ENCODE measurements at regions not wholly inside any gene's neighbourhood (a gene's known extent, or its start where the extent isn't known, plus 50 kb on each side); places are given as distances from the start of the nearest gene placed in this dataset.

- no peak for DNase-seq (ENCODE audit: low read depth)
- H3K4me3 ChIP-seq (ENCODE audit: low read depth, low read length): no peak overlapping the region
- TF ChIP-seq CTCF (IDR thresholded peaks at IDR 0.05; ENCODE audit: low read depth, low read length, missing control alignments): no peak
These were observed 159.3 kb downstream of the DAD1 start for GRCh38 chr14:22429546-22430294.

- no peak for DNase-seq (ENCODE audit: low read depth)
- TF ChIP-seq CTCF (IDR thresholded peaks at IDR 0.05; ENCODE audit: low read depth, low read length, missing control alignments): no peak
- H3K4me3 ChIP-seq (ENCODE audit: low read depth, low read length): no peak overlapping the region
These were observed 160.2 kb downstream of the DAD1 start for GRCh38 chr14:22428700-22429291.

GRCh38 chr14:22427771-22428231 is 161.2 kb downstream of the DAD1 start:
- H3K4me3 ChIP-seq (ENCODE audit: low read depth, low read length): no peak overlapping the region
- DNase-seq (ENCODE audit: low read depth): no peak
- TF ChIP-seq CTCF (IDR thresholded peaks at IDR 0.05; ENCODE audit: low read depth, low read length, missing control alignments): no peak

- DNase-seq (ENCODE audit: low read depth): no peak
- no peak for TF ChIP-seq CTCF (IDR thresholded peaks at IDR 0.05; ENCODE audit: low read depth, low read length, missing control alignments)
- H3K4me3 ChIP-seq (ENCODE audit: low read depth, low read length): no peak overlapping the region
These were observed 162.3 kb downstream of the DAD1 start for GRCh38 chr14:22426711-22427110.

- no peak for DNase-seq (ENCODE audit: low read depth)
- H3K4me3 ChIP-seq (ENCODE audit: low read depth, low read length): no peak overlapping the region
- no peak for TF ChIP-seq CTCF (IDR thresholded peaks at IDR 0.05; ENCODE audit: low read depth, low read length, missing control alignments)
These were observed 165.1 kb downstream of the DAD1 start for GRCh38 chr14:22423958-22424357.

GRCh38 chr14:22422238-22422637 is 166.8 kb downstream of the DAD1 start:
- no peak for DNase-seq (ENCODE audit: low read depth)
- H3K4me3 ChIP-seq (ENCODE audit: low read depth, low read length): no peak overlapping the region

More at GRCh38 chr14:22422238-22422637, 166.8 kb downstream of the DAD1 start:
- TF ChIP-seq CTCF (IDR thresholded peaks at IDR 0.05; ENCODE audit: low read depth, low read length, missing control alignments): no peak

All from GM12864 (cell line).